ENCODE measurements at regions not wholly inside any gene's neighbourhood (a gene's known extent, or its start where the extent isn't known, plus 50 kb on each side); places are given as distances from the start of the nearest gene placed in this dataset.

GRCh38 chr12:72189266-72189665 is 82.9 kb upstream of the TRHDE start:
- no peak overlapping the region for H3K27ac ChIP-seq (ENCODE audit: insufficient read depth, low read length)
- H2AFZ ChIP-seq (ENCODE audit: low read length): no peak overlapping the region
- no peaks in the 10 kb centered on the region for H3K4me1 ChIP-seq (ENCODE audit: control insufficient read depth, extremely low read depth, insufficient read depth, low read length)
- no peak for DNase-seq (ENCODE audit: low read depth in 2 of 2)
- H3K9ac ChIP-seq (ENCODE audit: insufficient read depth, low read length): no peak overlapping the region
- TF ChIP-seq CTCF (conservative IDR thresholded peaks at IDR 0.05 in 1 of 2, IDR thresholded peaks at IDR 0.05 in 1 of 2; ENCODE audit: low read depth in 1 of 2, low read length in 2 of 2) (no peak), EZH2 (IDR thresholded peaks at IDR 0.05; ENCODE audit: low read length, missing control alignments) (no peak)
- H3K4me2 ChIP-seq (ENCODE audit: extremely low read depth, insufficient read depth, low read length): no peak overlapping the region
- H3K27me3 ChIP-seq (ENCODE audit: control insufficient read depth, insufficient read depth, low read length): no peaks in the 10 kb centered on the region
- no peaks in the 10 kb centered on the region for H3K9me3 ChIP-seq (ENCODE audit: control insufficient read depth, insufficient read depth, low read depth, low read length)
- no peaks in the 10 kb centered on the region for H3K79me2 ChIP-seq (ENCODE audit: control insufficient read depth, insufficient read depth, low read length)
- no peaks in the 10 kb centered on the region for H4K20me1 ChIP-seq (ENCODE audit: control insufficient read depth, extremely low read depth, insufficient read depth, low read length)
- no peaks in the 10 kb centered on the region for H3K36me3 ChIP-seq (ENCODE audit: control insufficient read depth, insufficient read depth, low read length)
- H3K4me3 ChIP-seq (replicated peaks in 1 of 4; ENCODE audit: control extremely low read depth in 1 of 4, insufficient read depth in 1 of 4, low read depth in 3 of 4, low read length in 4 of 4): no peak overlapping the region

GRCh38 chr12:72191761-72192160 is 80.4 kb upstream of the TRHDE start:
- H3K9ac ChIP-seq (ENCODE audit: insufficient read depth, low read length): no peak overlapping the region
- TF ChIP-seq EZH2 (IDR thresholded peaks at IDR 0.05; ENCODE audit: low read length, missing control alignments) (no peak), CTCF (conservative IDR thresholded peaks at IDR 0.05 in 1 of 2, IDR thresholded peaks at IDR 0.05 in 1 of 2; ENCODE audit: low read depth in 1 of 2, low read length in 2 of 2) (no peak)
- DNase-seq (ENCODE audit: low read depth in 2 of 2): no peak
- H3K27ac ChIP-seq (ENCODE audit: insufficient read depth, low read length): no peak overlapping the region
- H3K4me3 ChIP-seq (replicated peaks in 1 of 4; ENCODE audit: control extremely low read depth in 1 of 4, insufficient read depth in 1 of 4, low read depth in 3 of 4, low read length in 4 of 4): no peak overlapping the region
- no peaks in the 10 kb centered on the region for H3K79me2 ChIP-seq (ENCODE audit: control insufficient read depth, insufficient read depth, low read length)
- no peaks in the 10 kb centered on the region for H3K36me3 ChIP-seq (ENCODE audit: control insufficient read depth, insufficient read depth, low read length)
- no peak overlapping the region for H2AFZ ChIP-seq (ENCODE audit: low read length)
- H3K9me3 ChIP-seq (ENCODE audit: control insufficient read depth, insufficient read depth, low read depth, low read length): no peaks in the 10 kb centered on the region
- H3K4me2 ChIP-seq (ENCODE audit: extremely low read depth, insufficient read depth, low read length): no peak overlapping the region
- no peaks in the 10 kb centered on the region for H3K27me3 ChIP-seq (ENCODE audit: control insufficient read depth, insufficient read depth, low read length)
- H3K4me1 ChIP-seq (ENCODE audit: control insufficient read depth, extremely low read depth, insufficient read depth, low read length): no peaks in the 10 kb centered on the region
- H4K20me1 ChIP-seq (ENCODE audit: control insufficient read depth, extremely low read depth, insufficient read depth, low read length): no peaks in the 10 kb centered on the region

GRCh38 chr12:72197790-72198189 is 74.4 kb upstream of the TRHDE start:
- Histone ChIP-seq H3K4me3 (replicated peaks in 1 of 4; ENCODE audit: control extremely low read depth in 1 of 4, insufficient read depth in 1 of 4, low read depth in 3 of 4, low read length in 4 of 4) (no peak overlapping the region), H3K4me1 (ENCODE audit: control insufficient read depth, extremely low read depth, insufficient read depth, low read length) (no peaks in the 10 kb centered on the region), H3K79me2 (ENCODE audit: control insufficient read depth, insufficient read depth, low read length) (no peaks in the 10 kb centered on the region), H3K9ac (ENCODE audit: insufficient read depth, low read length) (no peak overlapping the region), H4K20me1 (ENCODE audit: control insufficient read depth, extremely low read depth, insufficient read depth, low read length) (no peaks in the 10 kb centered on the region), H3K27me3 (ENCODE audit: control insufficient read depth, insufficient read depth, low read length) (no peaks in the 10 kb centered on the region), H3K36me3 (ENCODE audit: control insufficient read depth, insufficient read depth, low read length) (no peaks in the 10 kb centered on the region), H3K9me3 (ENCODE audit: control insufficient read depth, insufficient read depth, low read depth, low read length) (no peaks in the 10 kb centered on the region), H3K27ac (ENCODE audit: insufficient read depth, low read length) (no peak overlapping the region), H3K4me2 (ENCODE audit: extremely low read depth, insufficient read depth, low read length) (no peak overlapping the region), H2AFZ (ENCODE audit: low read length) (no peak overlapping the region)
- TF ChIP-seq EZH2 (IDR thresholded peaks at IDR 0.05; ENCODE audit: low read length, missing control alignments): no peak
- no peak for DNase-seq (ENCODE audit: low read depth in 2 of 2)

Data from fibroblast of lung (primary cell).